A549 (cell line): ENCODE measurements at regions not wholly inside any gene's neighbourhood (a gene's known extent, or its start where the extent isn't known, plus 50 kb on each side); places are given as distances from the start of the nearest gene placed in this dataset.

Experiments
- ATAC-seq, 2 experiments: fragments of 200-7000 bp in 1 of 2; fragments of >200 bp in 1 of 2; cut with Nextera tagmentation in 1 of 2; cut with Tn5 transposase in 1 of 2; 3 replicates each; pipeline versions ENCODE4 v1.8.0 to v1.9.1; 2018 to 2020; ENCODE audit warnings: mild to moderate bottlenecking in 1 of 2, moderate library complexity in 1 of 2
- CTCF ChIA-PET: fragments of 300-600 bp; sonication (Branson Sonifier 250); formaldehyde crosslinking; extraction: SDS; loops from one replicate; lab custom pipeline; 2021; ENCODE audit warnings: antibody characterized with exemption, inconsistent platforms; lab: Yijun Ruan, JAX
- POLR2A ChIA-PET: fragments of 350-600 bp; formaldehyde crosslinking; extraction: SDS; loops from one replicate; lab custom pipeline; 2021; ENCODE audit warnings: antibody characterized with exemption, inconsistent platforms; lab: Yijun Ruan, JAX
- DNase-seq, 2 experiments: peaks; one replicate each; pipeline versions ENCODE4 v3.0.0 to v3.0.0-alpha.2; 2011 to 2016; ENCODE audit warnings: low read depth in 1 of 2, low spot score in 1 of 2
- FAIRE-seq: peaks from 2 replicates; lab custom pipeline; 2011; peaks lifted over from hg19 to GRCh38; lab: Jason Lieb, UNC
- H3K27ac ChIP-seq, 2 experiments: fragments of >200 bp; sonication (Bioruptor Twin); formaldehyde crosslinking; 3 replicates each; pipeline ENCODE4 v1.5.1; 2016 to 2017
- H3K4me1 ChIP-seq: fragments of >200 bp; sonication (Bioruptor Twin); formaldehyde crosslinking; 3 replicates; pipeline ENCODE4 v1.6.1; 2016
- H3K4me2 ChIP-seq: fragments of >200 bp; sonication (Bioruptor Twin); formaldehyde crosslinking; 3 replicates; pipeline ENCODE4 v1.6.1; 2016
- H3K4me3 ChIP-seq: fragments of >200 bp; sonication (Bioruptor Twin); formaldehyde crosslinking; 3 replicates; pipeline ENCODE4 v1.5.1; 2016
- H3K9me3 ChIP-seq: fragments of >200 bp; sonication (Bioruptor Twin); formaldehyde crosslinking; 3 replicates; pipeline ENCODE4 v1.6.1; 2016
- CBX2 ChIP-seq: fragments of 200-600 bp; sonication (generic); IDR thresholded peaks from 2 replicates; pipeline ENCODE4 v1.6.1; 2016; ENCODE audit warnings: low read depth, mild to moderate bottlenecking, borderline replicate concordance
- CEBPB ChIP-seq, 2 experiments: fragments of >200 bp in 1 of 2; sonication (Bioruptor Twin) in 1 of 2; formaldehyde crosslinking in 1 of 2; IDR thresholded peaks; 2 replicates each; pipeline ENCODE4 v1.6.1; 2012 to 2016
- EHF ChIP-seq: fragments of 250-450 bp; sonication (Bioruptor Pico); IDR thresholded peaks from 2 replicates; pipeline ENCODE4 v1.5.0; 2020; ENCODE audit warnings: mild to moderate bottlenecking
- EHMT2 ChIP-seq: fragments of 200-600 bp; sonication (generic); IDR thresholded peaks from 2 replicates; pipeline ENCODE4 v1.6.1; 2016; ENCODE audit warnings: antibody characterized with exemption, low read depth, mild to moderate bottlenecking, moderate library complexity
- ESRRA ChIP-seq: fragments of 150-350 bp; IDR thresholded peaks from 2 replicates; pipeline ENCODE4 v1.6.1; 2014; ENCODE audit warnings: mild to moderate bottlenecking, low read length, borderline replicate concordance
- FOSB ChIP-seq: fragments of 250-450 bp; sonication (Bioruptor Pico); IDR thresholded peaks from 2 replicates; pipeline ENCODE4 v1.5.0; 2020; ENCODE audit warnings: mild to moderate bottlenecking, moderate library complexity
- FOXS1 ChIP-seq: fragments of 250-450 bp; sonication (Bioruptor Pico); IDR thresholded peaks from 2 replicates; pipeline ENCODE4 v1.5.0; 2020; ENCODE audit warnings: mild to moderate bottlenecking, moderate library complexity
- GATA3 ChIP-seq: IDR thresholded peaks from 2 replicates; pipeline ENCODE4 v1.6.1; 2012; ENCODE audit warnings: borderline replicate concordance
- HDAC2 ChIP-seq: fragments of 200-600 bp; sonication (generic); IDR thresholded peaks from 2 replicates; pipeline ENCODE4 v1.6.1; 2016
- HEYL ChIP-seq: fragments of 250-450 bp; sonication (Bioruptor Pico); IDR thresholded peaks from 2 replicates; pipeline ENCODE4 v1.8.0; 2021; ENCODE audit warnings: mild to moderate bottlenecking, moderate library complexity
- HOXB13 ChIP-seq: fragments of 250-450 bp; sonication (Bioruptor Pico); IDR thresholded peaks from 2 replicates; pipeline ENCODE4 v1.5.0; 2020; ENCODE audit warnings: low read depth, mild to moderate bottlenecking, moderate library complexity
- JUN ChIP-seq, 2 experiments: fragments of >200 bp; sonication (Bioruptor Twin); formaldehyde crosslinking; IDR thresholded peaks; 2 replicates in 1 of 2; 3 replicates in 1 of 2; pipeline ENCODE4 v1.6.1; 2016 to 2017
- KDM1A ChIP-seq: fragments of 200-600 bp; sonication (generic); IDR thresholded peaks from 2 replicates; pipeline ENCODE4 v1.6.1; 2016; ENCODE audit warnings: low read depth, mild to moderate bottlenecking
- MAFK ChIP-seq: fragments of 450-650 bp; IDR thresholded peaks from 2 replicates; pipeline ENCODE4 v1.6.1; 2014; ENCODE audit not compliant: partially characterized antibody
- MAZ ChIP-seq: fragments of 150-350 bp; IDR thresholded peaks from 2 replicates; pipeline ENCODE4 v1.6.1; 2014; ENCODE audit warnings: antibody characterized with exemption, low read depth, low read length, borderline replicate concordance
- MYC ChIP-seq: IDR thresholded peaks from 2 replicates; pipeline ENCODE4 v1.6.1; 2012; ENCODE audit warnings: mild to moderate bottlenecking, inconsistent platforms, low read length, improper control_type of control experiment, borderline replicate concordance
- NPAS2 ChIP-seq: fragments of 250-450 bp; sonication (Bioruptor Pico); IDR thresholded peaks from 2 replicates; pipeline ENCODE4 v1.8.0; 2022; ENCODE audit warnings: mild to moderate bottlenecking, moderate library complexity, borderline replicate concordance
- NR3C1 ChIP-seq: fragments of >200 bp; sonication (Bioruptor Twin); formaldehyde crosslinking; IDR thresholded peaks from 3 replicates; pipeline ENCODE4 v1.6.1; 2017
- PHF8 ChIP-seq: fragments of 200-600 bp; sonication (generic); IDR thresholded peaks from 2 replicates; pipeline ENCODE4 v1.6.1; 2016; ENCODE audit warnings: low read depth, mild to moderate bottlenecking, antibody characterized with exemption, moderate library complexity, borderline replicate concordance
- POLR2A ChIP-seq: IDR thresholded peaks from 2 replicates; pipeline ENCODE4 v1.6.1; 2012; ENCODE audit warnings: mild to moderate bottlenecking, low read length
- POLR2AphosphoS2 ChIP-seq: conservative IDR thresholded peaks from 2 replicates; pipeline ENCODE4 v1.6.1; 2012; ENCODE audit warnings: low read length, improper control_type of control experiment, inconsistent platforms
- RAD21 ChIP-seq, 2 experiments: fragments of >200 bp in 1 of 2; sonication (Bioruptor Twin) in 1 of 2; formaldehyde crosslinking in 1 of 2; IDR thresholded peaks in 1 of 2; conservative IDR thresholded peaks in 1 of 2; 2 replicates in 1 of 2; 3 replicates in 1 of 2; pipeline ENCODE4 v1.6.1; 2012 to 2018; ENCODE audit warnings: inconsistent platforms in 1 of 2
- RNF2 ChIP-seq: fragments of 200-600 bp; sonication (generic); IDR thresholded peaks from 2 replicates; pipeline ENCODE4 v1.6.1; 2016; ENCODE audit warnings: low read depth, mild to moderate bottlenecking, antibody characterized with exemption, moderate library complexity, borderline replicate concordance
- SMC3 ChIP-seq: fragments of >200 bp; sonication (Bioruptor Twin); formaldehyde crosslinking; IDR thresholded peaks from 3 replicates; pipeline ENCODE4 v1.6.1; 2018; ENCODE audit warnings: inconsistent platforms
- SREBF2 ChIP-seq: fragments of 450-650 bp; IDR thresholded peaks from 2 replicates; pipeline ENCODE4 v1.6.1; 2014; ENCODE audit warnings: mild to moderate bottlenecking, moderate library complexity
- ZC3H11A ChIP-seq: fragments of 450-650 bp; IDR thresholded peaks from 2 replicates; pipeline ENCODE4 v1.6.1; 2014; ENCODE audit warnings: antibody characterized with exemption, mild to moderate bottlenecking
- ZNF302 ChIP-seq: fragments of 250-450 bp; sonication (Bioruptor Pico); IDR thresholded peaks from 2 replicates; pipeline ENCODE4 v1.9.0; 2021; ENCODE audit warnings: inconsistent platforms, mild to moderate bottlenecking, moderate library complexity
- ZSCAN20 ChIP-seq: fragments of 250-450 bp; sonication (Bioruptor Pico); IDR thresholded peaks from 2 replicates; pipeline ENCODE4 v1.8.0; 2022; ENCODE audit warnings: mild to moderate bottlenecking, moderate library complexity
- WGBS: methylation state at CpG from one replicate; pipeline ENCODE4 v1.1.6; 2017; ENCODE audit errors: missing lambda C conversion rate; 5-methylcytosine and 5-hydroxymethylcytosine counted together
- TF ChIP-seq, protein P1 (sequence below): fragments of 250-450 bp; sonication (Bioruptor Pico); IDR thresholded peaks from 2 replicates; pipeline ENCODE4 v1.5.0; 2020; ENCODE audit warnings: low read depth, mild to moderate bottlenecking, moderate library complexity
- TF ChIP-seq, protein P2 (sequence below): fragments of >200 bp; sonication (Bioruptor Twin); formaldehyde crosslinking; IDR thresholded peaks from 2 replicates; pipeline ENCODE4 v1.6.1; 2016
- TF ChIP-seq, protein P3 (sequence below): fragments of >200 bp; sonication (Bioruptor Twin); formaldehyde crosslinking; IDR thresholded peaks from 3 replicates; pipeline ENCODE4 v1.5.1; 2016

DNA sequence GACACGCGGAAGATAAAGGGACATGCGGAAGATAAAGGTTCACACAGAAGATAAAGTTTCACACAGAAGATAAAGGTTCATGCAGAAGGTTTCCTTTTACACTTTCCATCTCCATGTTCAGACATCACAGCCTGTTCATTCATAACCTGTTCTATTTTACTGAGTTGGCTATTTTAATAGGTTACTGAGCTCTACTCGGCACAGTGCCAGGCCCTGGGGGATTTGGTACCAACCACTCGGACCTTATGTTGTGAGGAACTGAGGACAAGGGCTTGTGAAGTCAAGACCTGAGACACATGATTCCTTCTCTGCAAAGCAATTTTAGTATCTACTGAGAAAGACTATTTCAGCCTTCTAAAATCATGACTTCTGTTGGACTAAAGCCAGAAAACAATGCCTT is 75.0 kb upstream of the ALKAL2 start:
- ATAC-seq: no peak
- Histone ChIP-seq H3K4me3 (no peak overlapping the region), H3K27ac (no peak overlapping the region), H3K9me3 (peaks cover 6% of the 10 kb centered on the region; the same call in 1 of the 3 replicates), H3K4me1 (no peaks in the 10 kb centered on the region), H3K4me2 (no peak overlapping the region)
- TF ChIP-seq, protein P1, sequence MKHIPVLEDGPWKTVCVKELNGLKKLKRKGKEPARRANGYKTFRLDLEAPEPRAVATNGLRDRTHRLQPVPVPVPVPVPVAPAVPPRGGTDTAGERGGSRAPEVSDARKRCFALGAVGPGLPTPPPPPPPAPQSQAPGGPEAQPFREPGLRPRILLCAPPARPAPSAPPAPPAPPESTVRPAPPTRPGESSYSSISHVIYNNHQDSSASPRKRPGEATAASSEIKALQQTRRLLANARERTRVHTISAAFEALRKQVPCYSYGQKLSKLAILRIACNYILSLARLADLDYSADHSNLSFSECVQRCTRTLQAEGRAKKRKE (CRISPR knock-in tag): no peak
- no peak for TF ChIP-seq EHF (CRISPR knock-in tag)
- ChIA-PET POLR2A (no interaction called here), CTCF (no interaction called here)
- FAIRE-seq: no peak
- DNase-seq: no peak
- 47% methylated on average over 5 of the region's 5 CpGs for WGBS

DNA sequence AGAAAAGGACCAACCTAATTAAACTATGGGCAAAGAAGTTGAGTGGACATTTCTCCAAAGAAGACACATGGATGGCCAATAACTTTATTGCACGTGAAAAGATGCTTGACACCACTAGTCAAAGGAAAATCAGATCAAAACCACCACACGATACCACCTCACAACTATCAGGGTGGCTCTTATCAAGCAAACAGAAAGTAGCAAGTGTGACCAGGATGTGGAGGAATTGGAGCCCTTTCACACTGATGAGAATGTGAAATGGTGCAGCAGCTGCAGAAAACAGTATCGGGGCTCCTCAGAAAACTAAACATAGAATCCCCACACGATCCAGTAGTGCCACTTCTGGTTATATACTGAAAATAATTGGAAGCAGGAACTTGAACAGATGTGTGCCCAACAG is 72.2 kb upstream of the ALKAL2 start:
- ATAC-seq: no peak
- H3K9me3 ChIP-seq: peaks cover 6% of the 10 kb centered on the region; the same call in 1 of the 3 replicates
- no peak overlapping the region for H3K4me2 ChIP-seq
- no peak overlapping the region for H3K27ac ChIP-seq
- ChIA-PET POLR2A (no interaction called here), CTCF (no interaction called here)
- 5% methylated on average over 4 of the region's 4 CpGs for WGBS
- no peak for TF ChIP-seq PHF8
- no peak for TF ChIP-seq SMC3
- no peak for TF ChIP-seq POLR2A
- no peak for TF ChIP-seq HDAC2
- TF ChIP-seq ZNF302: no peak
- TF ChIP-seq, protein P2, sequence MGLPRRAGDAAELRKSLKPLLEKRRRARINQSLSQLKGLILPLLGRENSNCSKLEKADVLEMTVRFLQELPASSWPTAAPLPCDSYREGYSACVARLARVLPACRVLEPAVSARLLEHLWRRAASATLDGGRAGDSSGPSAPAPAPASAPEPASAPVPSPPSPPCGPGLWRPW: no peak
- TF ChIP-seq MYC: no peak
- TF ChIP-seq RNF2: no peak
- TF ChIP-seq EHMT2: no peak
- TF ChIP-seq POLR2AphosphoS2: no peak
- TF ChIP-seq HOXB13 (CRISPR knock-in tag): no peak
- TF ChIP-seq, protein P1 (CRISPR knock-in tag): no peak
- no peak for TF ChIP-seq ESRRA
- no peak overlapping the region for H3K4me3 ChIP-seq
- no peak for FAIRE-seq
- no peaks in the 10 kb centered on the region for H3K4me1 ChIP-seq
- DNase-seq: no peak

DNA sequence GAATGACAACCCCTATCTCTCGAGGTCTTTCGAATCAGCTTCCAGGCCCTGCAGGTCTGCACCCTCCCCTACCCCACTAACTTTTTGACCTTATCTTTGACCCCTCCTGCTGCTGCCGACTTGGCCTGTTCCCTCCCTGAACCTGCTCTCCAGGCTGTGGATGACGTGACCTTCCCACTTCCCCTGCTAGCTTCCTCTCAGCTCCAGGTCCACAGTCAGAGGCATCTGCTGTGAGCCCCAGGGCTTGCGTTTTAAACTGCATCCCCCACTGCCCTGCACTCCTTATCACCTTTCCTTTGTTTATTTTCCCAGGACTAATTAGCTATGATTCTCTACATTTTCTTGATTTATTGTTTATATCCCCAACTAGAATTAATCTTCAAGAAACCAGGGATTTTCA is 71.2 kb upstream of the ALKAL2 start:
- Histone ChIP-seq H3K4me1 (no peaks in the 10 kb centered on the region), H3K4me3 (no peak overlapping the region), H3K27ac (no peak overlapping the region), H3K4me2 (no peak overlapping the region), H3K9me3 (peaks cover 6% of the 10 kb centered on the region; the same call in 1 of the 3 replicates)
- TF ChIP-seq HEYL (no peak), NPAS2 (CRISPR knock-in tag) (no peak), RNF2 (no peak), KDM1A (no peak), ZC3H11A (no peak), MAFK (no peak), ZSCAN20 (no peak), FOSB (CRISPR knock-in tag) (no peak), NR3C1 (no peak), RAD21 (conservative IDR thresholded peaks at IDR 0.05 in 1 of 2, IDR thresholded peaks at IDR 0.05 in 1 of 2) (no peak), MAZ (no peak), CBX2 (no peak), JUN (IDR thresholded peaks at IDR 0.05) (no peak), SREBF2 (no peak), FOXS1 (CRISPR knock-in tag) (no peak), GATA3 (no peak), CEBPB (IDR thresholded peaks at IDR 0.05) (no peak)
- TF ChIP-seq, protein P3, sequence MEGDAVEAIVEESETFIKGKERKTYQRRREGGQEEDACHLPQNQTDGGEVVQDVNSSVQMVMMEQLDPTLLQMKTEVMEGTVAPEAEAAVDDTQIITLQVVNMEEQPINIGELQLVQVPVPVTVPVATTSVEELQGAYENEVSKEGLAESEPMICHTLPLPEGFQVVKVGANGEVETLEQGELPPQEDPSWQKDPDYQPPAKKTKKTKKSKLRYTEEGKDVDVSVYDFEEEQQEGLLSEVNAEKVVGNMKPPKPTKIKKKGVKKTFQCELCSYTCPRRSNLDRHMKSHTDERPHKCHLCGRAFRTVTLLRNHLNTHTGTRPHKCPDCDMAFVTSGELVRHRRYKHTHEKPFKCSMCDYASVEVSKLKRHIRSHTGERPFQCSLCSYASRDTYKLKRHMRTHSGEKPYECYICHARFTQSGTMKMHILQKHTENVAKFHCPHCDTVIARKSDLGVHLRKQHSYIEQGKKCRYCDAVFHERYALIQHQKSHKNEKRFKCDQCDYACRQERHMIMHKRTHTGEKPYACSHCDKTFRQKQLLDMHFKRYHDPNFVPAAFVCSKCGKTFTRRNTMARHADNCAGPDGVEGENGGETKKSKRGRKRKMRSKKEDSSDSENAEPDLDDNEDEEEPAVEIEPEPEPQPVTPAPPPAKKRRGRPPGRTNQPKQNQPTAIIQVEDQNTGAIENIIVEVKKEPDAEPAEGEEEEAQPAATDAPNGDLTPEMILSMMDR: no peak
- FAIRE-seq (no peak), ATAC-seq (no peak), DNase-seq (no peak)
- ChIA-PET POLR2A (no interaction called here), CTCF (no interaction called here)
- WGBS: 1% methylated on average over 5 of the region's 5 CpGs
